SW480 (cell line): ENCODE measurements at regions not wholly inside any gene's neighbourhood (a gene's known extent, or its start where the extent isn't known, plus 50 kb on each side); places are given as distances from the start of the nearest gene placed in this dataset.

Experiments used
- DNase-seq: peaks from one replicate; pipeline ENCODE4 v3.0.0-alpha.2; 2016; ENCODE audit warnings: low spot score

- DNase-seq = no peak
Measured at GRCh38 chr17:45715787-45716186, 68.3 kb upstream of the CRHR1 start.

- DNase-seq = no peak
Measured at GRCh38 chr17:45718791-45719190, 65.3 kb upstream of the CRHR1 start.

- peak; percentile 82 for DNase-seq
Measured at GRCh38 chr17:45719335-45720071, 64.6 kb upstream of the CRHR1 start.

- DNase-seq = no peak
Measured at GRCh38 chr17:45720386-45720785, 63.7 kb upstream of the CRHR1 start.

- peak; percentile 34 for DNase-seq
Measured at GRCh38 chr17:45722161-45722560, 62.0 kb upstream of the CRHR1 start.

GRCh38 chr17:45729294-45729907, 54.7 kb upstream of the CRHR1 start:
- DNase-seq = no peak

- DNase-seq = no peak
Measured at GRCh38 chr17:45730192-45730591, 53.9 kb upstream of the CRHR1 start.

GRCh38 chr17:45731459-45731858, 52.7 kb upstream of the CRHR1 start:
- DNase-seq = no peak

- no peak for DNase-seq
Measured at GRCh38 chr17:45732926-45733505, 51.1 kb upstream of the CRHR1 start.

GRCh38 chr17:45733781-45734180, 50.3 kb upstream of the CRHR1 start:
- no peak for DNase-seq
